HG02981 (cell line): ENCODE measurements at regions not wholly inside any gene's neighbourhood (a gene's known extent, or its start where the extent isn't known, plus 50 kb on each side); places are given as distances from the start of the nearest gene placed in this dataset.
A peak's percentile ranks its signal among the peaks of the same experiment; 100 is the strongest.

ENCODE experiments used
- ATAC-seq: cut with Tn5 transposase; IDR thresholded peaks from one replicate; pipeline ENCODE4 v1.9.1; 2021; ENCODE audit warnings: mild to moderate bottlenecking, moderate library complexity; ENCODE audit not compliant: unreplicated experiment

DNA sequence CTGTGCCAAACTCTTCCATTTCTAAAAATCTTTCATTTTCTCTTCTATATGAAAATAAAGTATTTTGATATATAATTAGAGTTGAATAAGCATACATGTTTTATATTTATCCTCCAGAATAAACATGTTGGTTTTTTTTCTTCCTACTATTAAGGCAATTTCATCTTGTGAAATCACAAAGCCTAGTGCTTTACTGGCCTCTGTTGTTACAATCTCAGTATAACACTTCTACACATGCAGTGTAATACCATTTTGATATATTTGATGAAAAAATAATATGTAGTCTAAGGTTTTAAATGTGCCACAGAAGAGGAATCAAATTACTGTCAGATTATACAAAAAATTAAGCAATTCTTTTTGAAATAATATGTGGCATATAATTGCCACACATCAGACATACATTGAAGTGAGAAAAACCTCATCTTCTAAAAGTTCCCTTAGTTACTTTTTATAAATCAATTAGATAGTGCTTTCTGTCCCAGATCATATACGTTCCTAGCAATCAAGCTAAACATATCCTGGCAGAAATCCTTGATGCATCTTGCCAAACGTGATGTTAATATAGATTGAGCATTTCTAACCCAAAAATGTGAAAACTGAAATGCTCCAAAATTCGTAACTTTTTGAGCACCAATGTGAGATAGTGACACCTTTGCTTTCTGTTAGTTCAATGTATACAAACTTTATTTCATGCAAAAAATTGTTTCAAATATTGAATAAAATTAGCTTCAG, 225.1 kb upstream of the MANEA start:
- no peak for ATAC-seq

DNA sequence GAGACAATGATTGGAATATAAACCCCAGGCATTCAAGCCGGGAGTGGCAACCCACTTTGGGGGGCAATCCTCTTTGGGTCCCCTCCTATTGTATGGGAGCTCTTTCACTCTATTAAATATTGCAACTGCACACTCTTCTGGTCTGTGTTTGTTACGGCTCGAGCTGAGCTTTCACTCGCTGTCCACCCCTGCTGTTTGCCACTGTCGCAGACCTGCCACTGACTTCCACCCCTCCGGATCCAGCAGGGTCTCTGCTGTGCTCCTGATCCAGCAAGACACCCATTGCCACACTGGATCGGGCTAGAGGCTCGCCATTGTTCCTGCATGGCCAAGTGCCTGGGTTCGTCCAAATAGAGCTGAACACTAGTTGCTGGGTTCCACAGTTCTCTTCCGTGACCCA, 222.8 kb upstream of the MANEA start:
- ATAC-seq, result no peak

- no peak for ATAC-seq
Observed at GRCh38 chr6:95357380-95358020, 219.8 kb upstream of the MANEA start.

DNA sequence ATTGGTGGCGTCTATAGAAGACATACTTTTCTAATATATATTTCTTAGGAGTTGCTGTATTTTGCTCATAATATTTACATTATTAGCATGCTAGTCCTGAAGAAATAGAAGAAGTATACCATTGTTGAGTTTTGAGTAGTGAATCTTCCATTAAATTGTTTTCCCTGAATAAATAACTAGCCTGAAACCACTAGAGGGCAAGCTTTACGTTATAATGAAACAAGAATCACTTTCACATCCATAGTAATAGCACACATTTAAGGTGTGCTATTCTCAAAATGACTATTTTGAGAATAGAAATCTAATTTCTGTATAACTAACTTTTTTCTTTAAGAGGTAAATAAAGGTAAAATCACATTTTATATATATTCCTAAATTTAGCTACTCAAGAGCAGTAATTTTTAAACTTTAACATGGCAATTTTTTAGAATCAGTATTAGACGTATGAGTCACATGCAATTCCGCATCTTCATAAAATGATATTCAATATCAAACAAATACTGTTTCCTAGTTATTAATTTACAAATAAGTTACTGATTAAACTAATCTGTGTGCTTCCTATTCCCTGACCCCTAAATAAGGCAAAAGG, 213.2 kb upstream of the MANEA start:
- ATAC-seq, result peak; percentile 94

- no peak for ATAC-seq
Observed at GRCh38 chr6:95365454-95365853, 211.9 kb upstream of the MANEA start.

- no peak for ATAC-seq
Observed at GRCh38 chr6:95366414-95366813, 210.9 kb upstream of the MANEA start.

DNA sequence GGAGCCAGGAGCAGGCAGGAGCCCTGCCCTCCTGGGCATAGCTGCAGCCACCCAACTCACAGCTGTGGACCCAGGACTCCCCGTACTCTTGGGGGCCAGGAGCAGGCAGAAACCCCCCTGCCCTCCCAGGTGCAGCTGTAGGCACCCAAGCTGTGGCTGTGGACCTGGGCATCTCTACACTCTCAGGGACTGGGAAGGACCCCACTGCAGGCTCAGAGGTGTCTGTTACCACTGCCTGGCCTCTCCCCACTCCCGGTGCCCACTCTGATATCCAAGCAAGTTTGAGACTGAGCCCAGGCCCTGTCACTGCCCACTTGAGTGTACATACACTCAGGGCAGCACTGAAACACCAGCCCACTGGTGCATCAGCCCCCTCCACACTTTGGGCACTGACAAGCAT, 193.5 kb upstream of the MANEA start:
- ATAC-seq, result no peak

GRCh38 chr6:95384988-95385387, 192.3 kb upstream of the MANEA start:
- ATAC-seq, result no peak

DNA sequence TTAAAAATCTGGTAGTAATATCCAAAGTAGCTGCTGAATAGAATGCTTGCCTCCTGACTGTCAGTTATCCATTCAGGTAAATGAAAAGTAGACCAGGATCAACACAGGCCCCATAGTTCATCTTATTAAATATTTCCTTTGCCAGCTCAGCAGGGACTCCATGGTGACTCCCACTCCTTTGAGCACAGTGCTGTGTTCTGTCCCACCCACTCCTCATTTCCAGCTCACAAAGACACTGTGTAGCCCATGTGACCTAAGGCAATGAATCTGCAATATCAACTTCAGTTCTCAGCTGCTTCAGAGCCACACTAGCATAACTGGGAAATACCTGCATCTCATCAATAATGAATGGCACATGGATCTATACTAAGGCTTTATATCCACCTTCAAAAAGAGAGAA, 189.5 kb upstream of the MANEA start:
- ATAC-seq, result no peak

GRCh38 chr6:95404777-95405176, 172.6 kb upstream of the MANEA start:
- ATAC-seq, result no peak

- ATAC-seq, result no peak
Observed at GRCh38 chr6:95408111-95408510, 169.2 kb upstream of the MANEA start.

DNA sequence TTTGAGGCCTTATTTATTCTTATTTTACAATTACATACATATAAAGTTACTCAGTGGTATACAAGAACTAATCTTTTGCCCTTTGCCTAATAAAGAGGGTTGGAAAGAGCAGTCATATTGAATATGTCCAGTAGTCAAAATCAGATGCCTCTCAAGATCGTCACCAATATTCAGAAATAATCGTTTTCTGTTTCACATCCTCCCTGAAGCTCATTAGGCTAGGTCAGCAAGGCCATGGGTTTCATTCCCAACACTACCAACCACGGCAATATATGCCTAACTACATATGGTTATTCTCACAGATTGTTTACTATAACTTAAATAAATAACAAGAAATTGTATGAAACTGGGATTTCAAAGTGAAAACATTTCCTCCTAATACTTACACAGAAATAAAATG, 167.2 kb upstream of the MANEA start:
- no peak for ATAC-seq

DNA sequence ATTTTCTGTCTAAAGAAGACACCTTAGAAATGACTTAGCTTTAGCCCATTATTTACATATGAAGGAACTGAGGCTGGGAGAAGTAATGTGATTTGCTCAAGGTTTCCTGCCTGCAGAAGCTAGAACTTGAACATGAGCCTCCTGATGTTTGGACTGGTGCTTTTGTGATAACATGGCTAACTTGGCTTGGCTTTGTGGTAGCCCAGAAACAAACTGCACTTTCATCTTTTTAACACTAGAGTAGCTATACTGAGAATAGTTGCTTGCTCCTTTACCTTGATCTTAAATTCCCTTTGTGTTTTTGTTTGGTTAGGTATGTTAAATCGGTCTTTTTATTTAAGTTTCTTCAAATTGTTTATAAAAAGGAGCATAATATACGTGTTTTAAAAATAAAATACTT, 163.5 kb upstream of the MANEA start:
- no peak for ATAC-seq

GRCh38 chr6:95417856-95418255, 159.5 kb upstream of the MANEA start:
- ATAC-seq, result no peak

- ATAC-seq, result no peak
Observed at GRCh38 chr6:95420792-95421191, 156.5 kb upstream of the MANEA start.

GRCh38 chr6:95423331-95423730, 154.0 kb upstream of the MANEA start:
- no peak for ATAC-seq

DNA sequence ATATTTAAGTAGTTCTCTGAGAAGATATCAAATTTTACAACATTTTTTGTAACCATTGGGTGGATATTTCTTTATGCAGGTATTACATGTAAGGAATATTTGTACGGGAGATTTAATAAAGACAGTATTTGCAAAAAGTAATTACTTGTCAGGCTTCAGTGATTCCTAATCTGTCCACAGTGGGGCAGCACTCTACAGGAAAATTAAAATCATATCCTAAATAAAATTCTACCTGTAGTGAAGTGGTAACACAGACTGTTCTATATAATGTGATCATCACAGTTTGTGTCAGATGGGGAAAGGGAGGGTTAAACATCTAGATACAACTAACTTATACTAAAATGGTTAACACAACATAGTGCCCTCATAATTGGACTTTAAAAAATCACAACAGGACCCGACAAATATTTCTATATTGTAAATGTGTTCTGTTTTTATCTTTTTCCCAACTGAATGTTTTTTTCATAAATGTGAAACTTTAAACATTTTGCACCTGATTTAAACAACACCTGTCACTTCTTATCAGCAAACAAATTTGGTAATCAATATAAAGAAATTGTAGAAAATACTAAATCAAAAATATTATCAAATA, 145.6 kb upstream of the MANEA start:
- no peak for ATAC-seq

GRCh38 chr6:95439741-95440140, 137.6 kb upstream of the MANEA start:
- ATAC-seq, result no peak

DNA sequence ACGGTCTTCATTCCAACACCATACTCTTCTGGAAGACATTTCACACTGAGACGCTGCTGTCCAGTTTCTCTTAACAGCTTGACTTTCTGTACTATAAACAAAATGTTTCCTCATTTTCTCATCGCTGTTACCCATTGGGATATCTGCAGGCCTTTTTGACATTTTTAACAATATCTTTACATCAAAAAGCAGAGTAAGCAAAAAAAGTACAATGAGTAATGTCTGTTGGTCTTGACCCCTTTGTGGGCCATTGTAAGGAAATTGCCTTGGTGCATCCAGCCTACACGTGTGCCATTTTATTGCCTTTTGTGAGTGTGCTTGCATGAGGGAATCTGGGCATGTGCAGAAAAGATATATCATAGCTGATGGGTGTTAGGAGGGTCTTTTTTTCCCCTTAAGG, 129.1 kb upstream of the MANEA start:
- no peak for ATAC-seq

- ATAC-seq, result no peak
Observed at GRCh38 chr6:95469511-95469910, 107.8 kb upstream of the MANEA start.

DNA sequence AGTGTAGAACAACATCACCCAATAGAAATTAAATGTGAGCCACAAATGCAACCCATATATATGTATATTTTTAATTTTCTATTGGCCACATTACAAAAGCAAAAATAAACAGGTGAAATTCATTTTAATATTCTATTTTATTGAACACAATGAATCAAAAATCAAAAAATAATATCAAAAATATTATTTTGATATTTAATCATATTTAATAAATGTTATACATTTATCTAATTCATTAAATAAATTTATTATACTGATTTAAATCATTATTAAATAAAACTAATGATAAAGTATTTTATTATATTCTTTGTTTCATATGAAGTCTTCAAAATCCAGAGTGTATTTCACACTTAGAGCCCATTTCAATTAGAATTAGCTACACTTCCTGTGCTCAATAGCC, 98.4 kb upstream of the MANEA start:
- no peak for ATAC-seq

- ATAC-seq, result no peak
Observed at GRCh38 chr6:95487817-95488216, 89.5 kb upstream of the MANEA start.
